ENCODE measurements at regions not wholly inside any gene's neighbourhood (a gene's known extent, or its start where the extent isn't known, plus 50 kb on each side); places are given as distances from the start of the nearest gene placed in this dataset.

GRCh38 chr4:188754372-188755002 is 615.2 kb downstream of the TRIML1 start:
- TF ChIP-seq KLF16 (tag by site-specific recombination; IDR thresholded peaks at IDR 0.05) (no peak), CTCF (tag by site-specific recombination; IDR thresholded peaks at IDR 0.05) (no peak), KLF17 (tag by site-specific recombination; IDR thresholded peaks at IDR 0.05) (no peak), TCF7L2 (IDR thresholded peaks at IDR 0.05; ENCODE audit: borderline replicate concordance, low read depth, low read length) (no peak), ZNF24 (tag by site-specific recombination; IDR thresholded peaks at IDR 0.05) (no peak), PBX3 (CRISPR knock-in tag; IDR thresholded peaks at IDR 0.05) (no peak), MYNN (tag by site-specific recombination; IDR thresholded peaks at IDR 0.05; ENCODE audit: borderline replicate concordance) (no peak), ZNF792 (tag by site-specific recombination; IDR thresholded peaks at IDR 0.05) (no peak), BCL11A (tag by site-specific recombination; IDR thresholded peaks at IDR 0.05; ENCODE audit: low read depth) (no peak)
